Spleen (tissue), 11 donors: ENCODE measurements at regions not wholly inside any gene's neighbourhood (a gene's known extent, or its start where the extent isn't known, plus 50 kb on each side); places are given as distances from the start of the nearest gene placed in this dataset.

Experiments used
- DNase-seq: peaks from one replicate; pipeline ENCODE4 v3.0.0-alpha.2; 2020
- H3K27ac ChIP-seq, 8 donors: fragments of 200-600 bp; sonication (generic) in 7 of 8; 1 replicate in 4 of 8; 2 replicates in 4 of 8; pipeline versions ENCODE4 v1.5.0 to v1.8.0; 2016 to 2021; ENCODE audit warnings: inconsistent platforms in 4 of 8, mild to moderate bottlenecking in 4 of 8, moderate library complexity in 1 of 8
- H3K27me3 ChIP-seq, 7 donors: fragments of 200-600 bp; sonication (generic) in 6 of 7; replicated peaks in 1 of 7; 1 replicate in 4 of 7; 2 replicates in 3 of 7; pipeline versions ENCODE4 v1.5.0 to v1.8.0; 2016 to 2021; ENCODE audit warnings: inconsistent platforms in 3 of 7, mild to moderate bottlenecking in 1 of 7
- H3K36me3 ChIP-seq, 6 donors: fragments of 200-600 bp; sonication (generic) in 5 of 6; 1 replicate in 4 of 6; 2 replicates in 2 of 6; pipeline versions ENCODE4 v1.5.0 to v1.8.0; 2016 to 2021; ENCODE audit warnings: inconsistent platforms in 2 of 6
- H3K4me1 ChIP-seq, 6 donors: fragments of 200-600 bp; sonication (generic) in 5 of 6; 1 replicate in 3 of 6; 2 replicates in 3 of 6; pipeline versions ENCODE4 v1.5.0 to v1.8.0; 2016 to 2021; ENCODE audit warnings: inconsistent platforms in 3 of 6
- H3K4me3 ChIP-seq, 8 donors: fragments of 200-600 bp; sonication (generic) in 7 of 8; 1 replicate in 4 of 8; 2 replicates in 4 of 8; pipeline versions ENCODE4 v1.5.0 to v1.8.0; 2016 to 2021; ENCODE audit warnings: inconsistent platforms in 4 of 8, mild to moderate bottlenecking in 4 of 8, moderate library complexity in 2 of 8
- H3K9me3 ChIP-seq, 8 donors: fragments of 200-600 bp; sonication (generic) in 7 of 8; 1 replicate in 4 of 8; 2 replicates in 4 of 8; pipeline versions ENCODE4 v1.5.0 to v1.8.0; 2016 to 2021; ENCODE audit warnings: inconsistent platforms in 4 of 8
- POLR2A ChIP-seq, 3 donors: fragments of 450-650 bp; IDR thresholded peaks; one replicate each; pipeline ENCODE4 v1.5.1; 2017; ENCODE audit warnings: antibody characterized with exemption in 3 of 3, mild to moderate bottlenecking in 1 of 3
- POLR2AphosphoS5 ChIP-seq, 3 donors: sonication (generic); formaldehyde crosslinking; IDR thresholded peaks; one replicate each; pipeline ENCODE4 v1.5.1; 2017; ENCODE audit warnings: antibody characterized with exemption in 3 of 3
- WGBS, 5 donors: extraction: QIAGEN DNeasy Blood & Tissue Kit in 3 of 5; methylation state at CpG; one replicate each; pipeline versions ENCODE4 v1.1.5 to v1.1.7; 2013 to 2018; 5-methylcytosine and 5-hydroxymethylcytosine counted together
- intact Hi-C: fragments of 100-400 bp; cut with DNase I; formaldehyde crosslinking; loops from one replicate; pipeline ENCODE4 v1.15.0; 2023; ENCODE audit warnings: low total_unique reads
- TF ChIP-seq, protein P1 (sequence below), 11 experiments: fragments of 200-600 bp in 7 of 11; fragments of 450-650 bp in 4 of 11; sonication (generic) in 4 of 11; IDR thresholded peaks in 8 of 11; conservative IDR thresholded peaks in 3 of 11; 1 replicate in 7 of 11; 2 replicates in 4 of 11; pipeline versions ENCODE4 v1.4.0 to v1.8.0; 2016 to 2021; ENCODE audit warnings: antibody characterized with exemption in 11 of 11, inconsistent platforms in 4 of 11, mild to moderate bottlenecking in 1 of 11
- donor health status: healthy with polysubstance abuse.
- donor health status: DM: no; HTN: no; CAD: no; lungs with moderate emphysema.
- donor health status: DM: no; HTN: no; CAD: no.
- donor health status: Bipolar disorder and iron deficiency.
- donor health status: healthy.
- donor health status: DM: no; HTN: no; CAD: no.
- donor health status: DM: yes; HTN: yes; CAD: no.

GRCh38 chrX:15160558-15161095, 109.3 kb downstream of the ASB9 start:
- no peak for DNase-seq
- Histone ChIP-seq H3K9me3 (no peaks in the 10 kb centered on the region), H3K27ac (no peak overlapping the region), H3K4me1 (no peaks in the 10 kb centered on the region), H3K27me3 (no peaks in the 10 kb centered on the region), H3K4me3 (no peak overlapping the region), H3K36me3 (no peaks in the 10 kb centered on the region)
- WGBS, 5 donors: 68 to 87% (median 84%) methylated on average over 5 of the region's 5 CpGs
- TF ChIP-seq POLR2A (IDR thresholded peaks at IDR 0.05) (no peak), POLR2AphosphoS5 (IDR thresholded peaks at IDR 0.05) (no peak)
- TF ChIP-seq, protein P1, sequence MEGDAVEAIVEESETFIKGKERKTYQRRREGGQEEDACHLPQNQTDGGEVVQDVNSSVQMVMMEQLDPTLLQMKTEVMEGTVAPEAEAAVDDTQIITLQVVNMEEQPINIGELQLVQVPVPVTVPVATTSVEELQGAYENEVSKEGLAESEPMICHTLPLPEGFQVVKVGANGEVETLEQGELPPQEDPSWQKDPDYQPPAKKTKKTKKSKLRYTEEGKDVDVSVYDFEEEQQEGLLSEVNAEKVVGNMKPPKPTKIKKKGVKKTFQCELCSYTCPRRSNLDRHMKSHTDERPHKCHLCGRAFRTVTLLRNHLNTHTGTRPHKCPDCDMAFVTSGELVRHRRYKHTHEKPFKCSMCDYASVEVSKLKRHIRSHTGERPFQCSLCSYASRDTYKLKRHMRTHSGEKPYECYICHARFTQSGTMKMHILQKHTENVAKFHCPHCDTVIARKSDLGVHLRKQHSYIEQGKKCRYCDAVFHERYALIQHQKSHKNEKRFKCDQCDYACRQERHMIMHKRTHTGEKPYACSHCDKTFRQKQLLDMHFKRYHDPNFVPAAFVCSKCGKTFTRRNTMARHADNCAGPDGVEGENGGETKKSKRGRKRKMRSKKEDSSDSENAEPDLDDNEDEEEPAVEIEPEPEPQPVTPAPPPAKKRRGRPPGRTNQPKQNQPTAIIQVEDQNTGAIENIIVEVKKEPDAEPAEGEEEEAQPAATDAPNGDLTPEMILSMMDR (IDR thresholded peaks at IDR 0.05 in 8 of 11, conservative IDR thresholded peaks at IDR 0.05 in 3 of 11): no peak
- intact Hi-C loops: no loop called here

DNA sequence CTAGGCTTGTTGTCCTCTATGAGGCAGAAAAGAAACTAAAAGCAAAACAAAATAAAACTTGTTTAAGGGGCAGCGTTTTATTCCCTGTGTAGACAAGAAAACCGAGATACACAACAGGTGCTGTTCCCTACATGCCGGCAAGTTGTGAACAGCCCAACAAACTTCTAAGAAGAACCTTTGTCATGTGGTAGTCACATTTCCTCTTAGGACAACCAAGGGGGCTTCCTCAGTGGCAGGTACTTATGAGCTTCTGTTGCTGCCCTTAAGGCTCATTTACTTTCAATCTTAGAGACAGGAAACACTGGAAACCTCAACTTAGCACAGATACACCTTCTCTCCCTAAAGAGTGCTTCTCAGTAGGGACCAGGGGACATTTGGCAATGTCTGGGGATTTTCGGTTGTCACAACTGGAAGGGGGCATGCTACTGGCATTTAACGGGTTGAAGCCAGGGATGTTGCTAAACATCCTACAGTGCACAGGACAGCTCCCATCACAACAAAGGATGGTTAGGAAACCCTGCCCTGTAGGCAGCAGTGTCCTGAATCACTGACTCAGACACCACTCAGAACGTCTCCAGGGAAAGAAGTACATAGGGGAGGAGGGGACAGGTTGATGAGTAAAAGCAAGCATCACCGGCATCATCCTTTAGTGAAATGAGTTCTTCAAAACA, 111.0 kb downstream of the ASB9 start:
- Histone ChIP-seq H3K4me1 (no peaks in the 10 kb centered on the region), H3K4me3 (peak overlapping the region in 1 of 8 donors; percentile 6), H3K27me3 (peaks cover 0 to 5% (median 0%) of the 10 kb centered on the region in 7 donors), H3K36me3 (no peaks in the 10 kb centered on the region), H3K9me3 (no peaks in the 10 kb centered on the region), H3K27ac (peak overlapping the region in 1 of 8 donors; percentile 45)
- WGBS, 5 donors: 56 to 71% (median 64%) methylated on average over 6 to 7 of the region's 7 CpGs
- DNase-seq: no peak
- TF ChIP-seq, protein P1 (IDR thresholded peaks at IDR 0.05 in 8 of 11, conservative IDR thresholded peaks at IDR 0.05 in 3 of 11): no peak
- TF ChIP-seq POLR2A (IDR thresholded peaks at IDR 0.05): no peak
- no peak for TF ChIP-seq POLR2AphosphoS5 (IDR thresholded peaks at IDR 0.05)
- intact Hi-C loops: no loop called here

GRCh38 chrX:15158350-15158735, 111.5 kb downstream of the ASB9 start:
- DNase-seq: no peak
- Histone ChIP-seq H3K36me3 (no peaks in the 10 kb centered on the region), H3K27me3 (peaks cover 0 to 5% (median 0%) of the 10 kb centered on the region in 7 donors), H3K4me1 (no peaks in the 10 kb centered on the region), H3K4me3 (peak overlapping the region in 1 of 8 donors; percentile 6), H3K27ac (peak overlapping the region in 1 of 8 donors; percentile 45), H3K9me3 (no peaks in the 10 kb centered on the region)
- no peak for TF ChIP-seq POLR2A (IDR thresholded peaks at IDR 0.05)
- WGBS, 5 donors: 29 to 67% (median 47%) methylated on average over 1 of the region's 1 CpG
- intact Hi-C loops: no loop called here

- TF ChIP-seq, protein P1 (IDR thresholded peaks at IDR 0.05 in 8 of 11, conservative IDR thresholded peaks at IDR 0.05 in 3 of 11): no peak
- TF ChIP-seq POLR2AphosphoS5 (IDR thresholded peaks at IDR 0.05) (no peak), POLR2A (IDR thresholded peaks at IDR 0.05) (no peak)
- H3K9me3 ChIP-seq: no peaks in the 10 kb centered on the region
- WGBS, 5 donors: 52 to 94% (median 89%) methylated on average over 1 to 2 of the region's 2 CpGs
- intact Hi-C loops: no loop called here
- no peak for DNase-seq
- peaks cover 0 to 5% (median 0%) of the 10 kb centered on the region in 7 donors for H3K27me3 ChIP-seq
- H3K4me3 ChIP-seq: no peak overlapping the region
- no peak overlapping the region for H3K27ac ChIP-seq
- no peaks in the 10 kb centered on the region for H3K4me1 ChIP-seq
- no peaks in the 10 kb centered on the region for H3K36me3 ChIP-seq
These were observed 112.3 kb downstream of the ASB9 start for GRCh38 chrX:15157624-15158023.
